Activated T-helper 9 cell treated with anti-CD3 and anti-CD28 coated beads, Interleukin-2, amount 50 U/mL, for 16 hours (primary cell): ENCODE measurements at regions not wholly inside any gene's neighbourhood (a gene's known extent, or its start where the extent isn't known, plus 50 kb on each side); places are given as distances from the start of the nearest gene placed in this dataset.

Source experiments
- DNase-seq: peaks from one replicate; pipeline ENCODE4 v3.0.0-alpha.2; 2020; ENCODE audit warnings: low read depth

DNA sequence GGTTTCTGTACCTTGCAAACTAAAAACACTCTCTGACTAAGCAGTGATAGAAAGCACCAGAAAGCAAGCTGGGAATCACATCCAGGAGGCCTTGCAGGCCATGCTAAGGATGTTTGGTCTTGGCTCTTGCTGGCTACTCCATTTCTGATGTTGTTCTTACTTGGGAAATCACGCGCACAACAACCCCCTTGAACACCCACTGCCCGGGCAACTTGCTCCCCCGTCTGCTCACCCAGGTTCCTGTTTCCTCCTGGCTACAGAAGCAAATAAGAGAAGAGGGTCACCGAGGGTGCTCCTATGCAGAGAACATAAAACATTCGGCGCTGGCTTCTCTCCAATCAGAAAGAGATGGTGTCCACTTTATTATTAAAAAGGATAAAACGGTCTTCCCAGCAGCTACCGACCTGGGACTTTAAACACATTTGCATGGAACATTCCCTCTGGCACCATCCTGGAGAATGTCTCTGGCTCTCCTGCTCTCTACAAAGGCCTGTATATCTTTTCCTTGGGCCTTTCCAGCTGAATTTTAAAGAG is 271.2 kb upstream of the RPL38 start:
- DNase-seq, result no peak

DNA sequence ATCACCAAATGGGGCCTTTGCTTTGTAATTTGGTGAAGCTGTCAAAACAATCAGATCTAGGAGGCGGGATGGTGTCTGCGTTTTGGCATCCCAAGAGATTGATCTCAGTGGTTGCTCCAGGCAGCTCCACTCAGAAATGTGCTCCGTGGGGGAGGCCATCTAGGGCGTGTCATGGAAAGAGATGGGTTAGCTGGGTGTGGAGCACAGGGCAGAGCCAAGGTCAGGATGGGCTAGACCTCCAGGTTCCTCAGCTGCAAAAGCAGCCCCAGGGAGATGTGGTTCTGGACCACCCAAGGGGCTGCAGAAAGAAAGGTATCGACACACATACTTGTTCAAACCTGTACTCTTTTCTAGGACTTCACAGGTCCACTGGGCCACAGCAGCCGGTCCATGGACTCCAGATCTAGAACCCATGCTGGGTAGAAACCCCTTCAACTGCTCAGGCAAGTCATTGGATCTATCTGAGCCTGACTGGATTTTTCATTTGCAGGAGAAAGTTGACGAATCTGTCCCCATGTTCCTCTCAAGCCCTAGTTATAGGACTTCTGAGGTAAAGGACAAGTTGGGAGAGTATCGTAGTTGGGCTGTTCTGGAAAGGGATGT is 270.2 kb upstream of the RPL38 start:
- DNase-seq, result no peak

DNA sequence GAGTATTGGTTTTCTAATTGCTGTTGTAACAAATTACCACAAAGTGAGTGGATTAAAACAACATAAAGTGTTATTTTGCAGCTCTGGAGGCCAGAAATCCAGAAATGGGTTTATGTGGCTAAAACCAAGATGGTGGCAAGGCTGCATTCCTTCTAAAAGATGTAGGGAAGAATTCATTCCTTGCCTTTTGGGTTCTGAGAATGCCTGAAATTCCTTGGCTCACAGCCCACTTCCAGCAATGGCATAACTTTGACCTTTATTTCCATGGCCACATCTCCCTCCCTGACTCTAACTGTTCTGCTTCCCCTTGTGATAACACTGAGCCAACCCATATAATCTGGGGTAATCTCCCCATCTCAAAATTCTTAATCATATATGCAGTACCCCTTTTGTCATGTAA is 269.6 kb upstream of the RPL38 start:
- no peak for DNase-seq

DNA sequence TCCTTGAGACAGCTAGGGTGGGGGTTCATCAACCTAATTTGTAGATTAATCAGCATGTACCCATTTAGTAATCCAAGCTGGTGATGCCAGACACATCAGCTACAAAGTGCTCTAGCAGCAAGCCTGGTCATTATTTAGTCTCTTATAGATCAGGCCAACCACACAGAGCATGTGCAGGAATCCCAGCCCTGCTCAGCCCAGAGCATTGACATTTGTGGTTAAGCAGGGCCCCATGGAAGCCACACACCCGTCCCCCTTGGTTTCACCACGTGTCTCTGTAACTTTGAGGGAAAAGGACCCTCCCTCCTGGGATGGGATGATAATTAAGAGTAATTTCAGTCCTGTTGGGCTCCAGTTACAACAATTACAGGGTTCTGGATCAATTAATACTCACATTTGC is 268.8 kb upstream of the RPL38 start:
- no peak for DNase-seq

DNA sequence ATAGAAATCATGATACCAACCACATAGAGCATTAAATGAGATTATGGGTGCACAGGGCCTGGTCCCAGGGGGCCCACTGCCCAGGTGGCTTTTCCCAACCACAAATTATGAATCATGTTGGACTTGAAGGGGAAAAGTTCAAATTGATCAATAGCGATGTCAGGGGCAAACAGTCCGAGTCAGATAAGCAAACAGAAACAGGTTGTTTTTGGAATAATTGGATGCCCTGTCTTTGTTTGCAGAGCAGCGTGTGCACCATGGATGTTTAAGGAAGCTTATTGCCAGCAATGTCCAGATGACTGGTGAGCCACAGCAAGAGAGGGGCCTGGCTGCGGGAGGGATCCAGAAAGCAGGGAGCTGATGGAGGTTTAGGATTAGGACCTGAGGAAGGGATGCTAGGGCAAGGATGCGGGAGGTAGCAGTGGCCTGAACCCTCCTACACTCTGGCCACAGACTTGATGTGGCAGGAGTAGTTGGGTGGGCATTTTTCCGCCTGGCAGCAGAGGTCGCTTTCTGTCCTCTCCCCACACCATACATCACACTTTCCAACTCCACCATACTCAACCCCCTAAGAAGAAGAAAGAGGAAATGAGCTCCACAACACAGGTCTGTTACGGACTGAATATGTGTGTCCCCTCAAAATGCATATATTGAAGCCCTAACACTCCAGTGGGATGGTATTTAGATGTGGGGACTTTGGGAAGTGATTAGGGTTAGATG is 266.4 kb upstream of the RPL38 start:
- no peak for DNase-seq

DNA sequence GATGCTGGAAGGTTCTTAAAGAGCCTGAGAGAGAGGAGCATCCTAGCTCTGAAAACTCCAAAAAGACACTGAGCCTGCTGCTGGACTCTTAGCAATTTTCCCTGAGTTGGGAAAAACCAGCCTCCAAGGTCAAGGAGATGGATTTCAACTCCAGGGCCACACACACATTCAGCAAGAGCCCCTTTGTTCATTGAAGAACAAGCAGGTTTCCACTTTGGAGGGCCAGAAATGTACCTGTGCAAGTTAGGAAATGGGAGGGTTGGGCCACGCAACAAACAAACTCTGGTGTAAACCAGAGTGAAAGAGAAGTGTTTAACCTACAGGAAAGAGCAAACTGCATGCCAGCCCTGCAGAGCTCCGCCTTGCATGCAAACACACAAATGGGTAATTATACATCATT is 264.8 kb upstream of the RPL38 start:
- no peak for DNase-seq

DNA sequence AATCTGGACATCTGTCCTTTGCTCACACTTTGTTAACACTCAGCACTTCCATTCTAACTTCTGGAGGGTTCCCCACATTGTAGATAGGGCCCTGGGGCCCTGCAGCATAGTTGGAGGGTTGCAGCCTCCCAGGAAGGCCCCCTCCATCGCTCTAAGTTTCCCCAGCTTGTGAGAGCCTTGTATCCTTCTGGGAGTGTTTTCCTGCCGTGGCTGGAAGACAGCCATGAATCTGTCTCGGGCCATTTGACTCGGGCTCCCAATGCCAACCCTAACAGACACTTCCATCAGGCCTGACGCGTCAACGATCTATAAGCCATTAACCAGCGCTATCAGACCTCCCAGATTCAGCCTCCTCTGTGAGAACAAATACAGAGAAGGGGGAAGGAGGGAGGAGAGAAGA is 263.7 kb upstream of the RPL38 start:
- DNase-seq, result no peak

DNA sequence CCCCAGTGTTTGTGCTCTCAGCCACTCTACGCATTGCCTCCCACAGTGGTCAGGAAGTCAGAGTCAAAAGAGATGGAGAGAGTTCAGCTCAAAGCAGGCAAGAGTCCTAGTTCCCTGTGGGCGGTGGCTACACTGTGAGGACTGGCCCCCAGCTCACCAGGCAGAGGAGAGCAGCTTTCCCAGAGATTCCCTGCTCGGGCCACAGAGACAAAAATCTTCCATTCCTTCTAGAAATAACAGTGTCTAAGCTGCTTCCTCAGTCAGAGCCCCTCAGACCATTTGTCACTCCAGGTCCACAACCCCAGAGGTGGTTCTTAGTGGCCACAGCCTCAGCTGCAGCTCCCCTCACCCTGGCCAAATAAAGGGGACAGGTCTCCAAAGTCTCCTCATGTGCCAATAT is 263.0 kb upstream of the RPL38 start:
- no peak for DNase-seq

DNA sequence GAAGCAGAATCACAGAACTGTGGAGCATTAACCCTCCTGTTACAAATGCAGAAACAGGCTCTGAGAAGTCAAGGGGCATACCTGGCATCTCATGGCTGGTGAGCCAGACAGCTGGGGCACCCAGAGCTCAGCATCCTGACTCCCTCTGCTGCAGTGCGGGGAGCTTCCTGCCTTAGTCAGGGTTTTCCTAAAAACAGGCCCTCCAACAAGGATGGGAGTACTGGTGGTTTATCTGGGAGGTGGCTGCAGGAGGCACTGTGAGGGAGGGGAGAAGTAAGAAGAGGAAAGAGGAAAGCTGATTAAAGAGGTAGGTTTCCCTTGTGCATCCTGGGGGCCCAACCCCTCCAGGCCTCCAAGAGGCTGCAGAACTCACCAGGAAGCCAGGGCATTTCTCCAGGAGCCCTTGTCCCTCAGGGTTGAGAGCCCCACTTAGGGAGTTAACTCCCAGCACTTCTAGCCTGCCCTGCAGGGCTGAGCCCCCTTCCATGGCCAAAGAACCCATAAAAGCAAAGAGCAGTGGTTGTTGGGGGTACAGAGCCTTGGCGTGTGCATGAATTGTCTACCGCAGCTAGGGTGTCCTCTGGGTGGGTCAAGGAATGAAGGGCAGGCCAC is 261.5 kb upstream of the RPL38 start:
- no peak for DNase-seq

DNA sequence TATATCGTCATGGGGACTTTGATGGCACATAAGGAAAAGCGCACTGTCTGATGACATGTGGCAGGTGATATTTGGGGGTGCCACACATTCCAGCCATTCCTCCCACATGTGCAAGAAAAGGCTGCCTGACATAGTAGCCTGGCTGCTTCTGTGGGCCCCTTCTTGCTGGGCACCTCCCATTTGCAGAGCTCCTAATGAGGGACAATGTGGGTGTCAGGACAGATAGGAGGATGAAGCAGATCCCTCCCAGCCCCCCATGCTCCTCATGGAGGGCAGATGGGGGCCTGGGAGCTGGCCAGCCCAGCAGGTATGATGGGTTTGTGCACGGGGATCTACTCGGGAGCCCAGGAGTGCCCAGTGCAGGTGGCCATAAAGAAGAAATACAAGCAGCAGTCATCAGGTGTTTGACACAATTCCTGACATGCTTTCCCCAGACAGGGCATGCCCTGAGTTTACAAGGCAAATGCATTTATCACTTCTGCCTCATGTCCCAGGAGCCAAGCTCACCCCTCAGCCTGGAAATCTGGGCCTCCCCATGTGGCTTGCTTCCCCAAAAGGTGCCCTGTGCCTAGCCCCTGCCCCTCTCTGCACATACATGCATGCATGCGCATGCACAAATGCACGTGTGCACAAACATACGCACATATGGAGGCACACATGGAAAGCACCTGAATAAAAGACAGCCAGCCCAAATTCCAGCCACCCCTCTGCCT is 260.6 kb upstream of the RPL38 start:
- DNase-seq, result no peak

DNA sequence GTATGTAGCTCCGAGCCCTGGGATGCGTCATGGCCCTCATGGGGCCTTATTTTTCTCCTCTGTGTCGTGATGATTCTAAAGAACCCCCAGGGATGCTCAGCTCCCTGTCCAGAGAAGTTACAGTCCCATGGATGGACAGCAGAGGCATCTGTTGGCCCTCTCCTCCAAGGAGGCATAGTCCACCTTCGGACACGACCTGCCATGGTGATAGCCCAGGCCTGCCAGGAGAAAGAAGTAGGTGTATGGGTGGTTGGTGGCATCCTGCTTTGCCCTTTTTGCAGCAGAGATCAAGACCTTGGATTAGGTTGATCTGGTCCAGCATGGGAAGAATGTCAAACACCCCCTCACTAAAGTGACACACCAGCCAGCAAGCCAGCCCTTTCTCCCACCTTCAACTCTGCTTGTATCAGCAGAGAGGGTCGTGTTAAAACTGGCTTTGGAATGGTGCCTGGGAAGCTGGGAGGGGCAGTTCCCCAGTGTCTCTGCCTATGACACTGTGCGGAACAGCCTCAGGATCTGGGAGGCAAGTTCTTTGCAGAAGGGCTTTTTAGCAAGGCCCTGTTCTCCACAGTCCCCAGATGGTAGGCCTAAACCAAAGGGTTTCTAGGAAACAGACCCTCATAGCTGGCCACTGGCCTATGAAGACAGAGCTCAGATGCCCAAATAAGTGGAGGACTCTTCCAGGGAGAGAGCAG is 259.9 kb upstream of the RPL38 start:
- DNase-seq, result no peak

DNA sequence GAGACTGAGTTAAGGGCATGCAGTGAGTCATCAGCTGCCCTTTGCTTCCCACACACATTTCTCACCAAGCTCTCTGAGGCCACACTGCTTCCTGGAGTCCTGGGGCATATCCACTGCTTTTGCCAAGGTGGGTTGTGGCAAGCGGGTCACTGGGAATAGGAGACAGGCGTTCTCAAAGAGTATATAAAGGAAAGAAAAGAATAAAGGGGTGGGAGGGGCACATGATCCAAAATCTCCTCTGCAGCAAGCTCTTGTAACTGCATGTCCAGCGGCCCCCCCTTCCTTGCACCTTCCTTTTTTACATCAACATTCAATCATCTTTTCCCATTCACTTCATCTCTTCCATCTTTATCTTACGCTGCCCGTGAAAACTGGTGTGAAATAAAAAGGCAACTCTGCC is 259.1 kb upstream of the RPL38 start:
- DNase-seq, result no peak

DNA sequence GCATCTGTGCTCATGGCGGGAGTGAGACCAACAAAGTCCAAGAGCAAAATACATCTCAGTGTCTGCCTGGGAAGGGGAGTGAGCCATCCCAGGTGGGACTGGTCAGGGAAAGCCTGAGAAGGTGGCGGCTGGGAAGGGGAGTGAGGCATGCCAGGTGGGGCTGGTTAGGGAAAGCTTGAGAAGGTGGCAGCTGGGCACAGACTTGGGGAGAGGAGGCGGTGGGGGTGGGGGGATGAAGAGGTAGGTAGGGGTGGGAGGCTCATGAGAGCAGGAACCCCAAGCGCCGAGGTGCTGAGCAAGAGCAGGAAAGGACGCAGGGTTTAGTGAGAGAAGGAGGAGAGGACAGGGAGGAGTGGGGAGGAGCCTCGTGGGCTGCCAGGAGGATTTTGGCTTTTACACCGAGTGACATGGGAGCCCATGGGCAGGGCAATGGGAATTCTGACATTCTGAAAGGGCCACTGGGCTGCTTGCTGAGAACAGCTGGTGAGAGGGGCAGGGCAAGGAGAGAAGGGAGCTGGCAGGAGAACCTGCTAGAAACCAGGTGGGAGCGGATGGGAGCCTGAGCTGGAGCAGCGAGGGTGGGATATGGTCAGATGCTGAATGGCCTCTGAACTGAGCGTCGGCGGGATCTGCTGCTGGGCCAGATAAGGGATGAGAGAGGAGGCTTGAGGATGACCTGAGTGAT is 256.1 kb upstream of the RPL38 start:
- DNase-seq, result no peak

DNA sequence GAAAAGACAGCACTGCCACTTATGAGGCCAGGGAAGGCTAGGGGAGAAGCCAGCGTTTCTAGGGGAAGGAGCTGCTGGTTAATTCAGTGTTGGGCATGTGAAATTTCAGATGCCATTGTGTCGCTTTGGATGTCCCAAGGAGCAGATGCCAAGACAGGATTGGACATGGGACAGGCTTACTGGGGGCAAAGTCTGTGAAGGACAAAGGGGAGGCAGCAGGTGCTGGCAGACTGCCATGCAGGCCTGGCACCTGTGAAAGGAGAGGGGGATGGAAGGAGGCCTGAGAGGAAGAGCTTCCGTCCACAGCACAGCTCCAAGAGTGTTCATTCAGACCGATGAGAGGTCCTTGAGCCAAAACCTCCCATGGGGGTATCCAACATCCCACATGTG is 255.5 kb upstream of the RPL38 start:
- DNase-seq, result no peak

DNA sequence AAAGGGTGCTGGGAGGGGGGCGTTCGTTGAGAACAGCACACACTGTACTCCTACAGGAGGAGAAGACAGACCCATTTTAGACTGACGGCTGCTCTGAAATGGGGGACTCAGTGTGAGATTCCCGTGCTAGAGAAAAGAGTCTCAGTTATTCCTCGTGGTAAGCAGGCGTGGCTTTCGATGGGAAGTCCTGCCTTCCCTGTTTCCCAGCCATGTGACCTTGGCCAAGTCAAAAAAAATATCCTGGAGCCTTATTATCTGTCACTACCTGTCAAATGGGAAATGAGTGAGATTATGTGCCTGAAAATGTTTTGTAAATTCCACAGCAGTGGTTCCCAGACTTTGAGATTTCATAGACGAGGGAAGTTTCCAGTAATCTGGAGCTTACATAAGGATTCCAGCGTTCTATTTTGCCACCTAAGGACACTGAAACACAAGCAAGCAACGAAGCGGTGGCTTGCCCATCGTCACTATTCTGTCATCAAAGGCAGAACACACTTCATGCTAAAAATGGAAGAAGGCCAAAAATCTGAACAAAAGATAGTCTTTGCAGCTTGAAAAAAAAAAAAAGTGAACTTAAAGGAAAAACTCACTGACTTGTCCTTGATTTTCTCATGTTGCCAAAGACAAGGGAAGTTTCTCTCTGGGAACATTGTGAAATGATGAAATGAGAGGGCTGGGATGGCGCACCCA is 253.4 kb upstream of the RPL38 start:
- DNase-seq, result no peak

DNA sequence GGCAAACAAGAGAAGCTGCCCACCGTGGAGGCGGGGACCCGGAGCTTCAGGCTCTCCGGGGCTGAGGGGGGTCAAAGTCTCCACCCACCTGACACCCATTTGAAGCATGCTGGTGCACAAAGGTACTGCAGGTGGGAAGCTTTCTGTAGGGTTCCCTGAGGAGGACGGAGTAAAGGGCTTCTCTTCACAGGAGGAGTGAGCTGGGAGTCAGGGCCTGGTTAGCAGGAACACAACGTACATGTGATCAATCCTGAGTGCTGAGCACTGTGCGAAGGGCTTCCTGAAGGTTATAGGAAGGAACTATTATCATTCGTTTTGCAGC is 252.9 kb upstream of the RPL38 start:
- DNase-seq, result no peak

DNA sequence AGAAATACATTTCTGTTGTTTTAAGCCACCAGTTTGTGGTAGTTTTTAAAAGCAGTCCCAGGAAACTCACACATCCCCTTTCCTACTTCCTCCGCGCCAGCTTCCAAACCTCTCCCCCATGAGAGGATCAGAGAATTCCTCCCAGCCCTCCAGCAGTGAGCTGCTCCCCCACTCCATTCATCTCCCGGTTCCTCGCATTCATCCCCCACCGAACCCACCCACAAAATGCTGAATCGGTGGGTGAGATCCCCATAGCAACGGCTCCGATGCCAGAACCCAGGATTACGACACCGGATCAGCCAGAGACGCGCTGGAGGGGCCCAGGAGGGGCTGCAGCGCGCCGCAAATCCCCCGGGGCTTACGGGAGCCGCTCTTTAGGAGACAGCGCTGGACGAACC is 251.4 kb upstream of the RPL38 start:
- DNase-seq, result no peak

DNA sequence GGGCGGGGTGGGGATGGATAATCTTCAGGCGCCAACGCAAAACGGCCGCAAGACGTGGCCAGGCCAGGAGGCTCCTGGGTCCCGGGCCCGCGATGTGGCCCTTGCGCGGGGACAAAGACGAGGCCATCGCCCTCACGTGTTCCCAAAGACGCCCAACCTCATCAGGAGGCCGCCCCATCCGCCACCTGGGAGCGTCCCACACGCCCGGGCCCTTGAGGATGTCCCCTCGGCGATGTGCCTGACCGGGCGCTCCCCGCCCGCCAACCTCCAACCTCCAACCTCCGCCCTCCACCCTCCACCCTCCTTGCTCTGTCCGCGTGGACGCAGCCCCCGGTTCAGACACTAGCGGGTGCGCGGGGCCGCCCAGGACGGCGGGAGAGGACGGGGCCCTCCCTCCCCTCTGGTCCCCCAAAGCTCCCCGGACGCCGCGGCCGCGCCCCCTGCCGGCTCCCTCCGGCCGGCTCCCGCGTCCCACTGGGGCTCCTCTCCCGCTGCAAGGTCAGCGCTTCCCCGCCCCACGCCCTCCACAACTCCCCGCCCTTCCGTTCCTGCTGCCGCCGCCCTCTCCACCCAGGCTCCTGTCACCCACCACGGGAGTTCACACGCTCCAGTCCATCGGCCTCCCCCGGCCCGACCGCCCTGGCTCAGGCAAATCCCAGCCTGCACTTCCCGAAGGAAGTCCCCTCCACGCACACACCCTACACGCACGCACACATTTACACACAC is 250.8 kb upstream of the RPL38 start:
- no peak for DNase-seq

DNA sequence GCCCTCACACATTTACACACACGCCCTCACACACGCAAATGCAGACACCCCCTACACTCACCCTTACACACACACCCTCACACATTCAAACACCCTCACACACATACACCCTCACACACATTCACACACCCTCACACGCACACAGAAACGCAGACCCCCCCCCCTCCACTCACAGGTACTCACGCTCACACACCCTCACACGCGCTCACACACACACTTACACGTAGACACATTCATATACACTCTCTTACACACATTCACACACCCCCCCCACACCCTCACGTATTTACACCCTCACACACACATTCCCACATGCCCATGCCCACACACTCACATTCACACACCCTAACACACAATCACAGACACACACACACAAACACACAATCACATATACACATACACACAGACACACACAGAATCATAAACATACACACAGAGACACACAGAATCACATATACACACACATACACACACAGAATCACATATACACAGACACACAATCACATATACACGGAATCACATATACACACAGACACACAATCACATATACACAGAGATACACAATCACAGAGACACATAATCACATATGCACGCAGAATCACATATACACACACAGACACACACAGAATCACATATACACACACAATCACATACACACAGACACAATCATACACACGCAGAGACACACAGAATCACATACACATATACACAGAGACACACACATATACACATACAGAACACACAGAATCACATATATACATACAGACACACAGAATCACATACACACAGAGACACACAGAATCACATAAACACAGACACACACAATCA is 250.1 kb upstream of the RPL38 start:
- DNase-seq, result no peak

DNA sequence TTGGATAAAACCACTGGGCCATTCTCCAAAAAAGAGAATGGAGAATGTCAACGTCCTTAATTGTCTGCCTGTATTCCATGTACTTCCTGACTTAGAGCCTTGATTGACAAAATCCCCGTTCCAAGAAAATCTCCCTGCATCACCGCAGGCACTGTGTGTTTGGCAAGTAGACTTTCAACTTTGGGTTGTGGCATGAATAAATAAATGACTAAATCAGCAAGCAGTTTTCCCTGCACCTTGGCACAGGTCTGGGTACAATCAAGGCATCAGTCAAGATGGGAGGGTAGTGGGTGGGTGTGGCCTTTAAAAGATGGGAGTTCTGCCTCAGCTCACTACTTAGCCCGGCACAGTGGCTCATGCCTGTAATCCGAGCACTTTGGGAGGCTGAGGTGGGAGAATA is 248.5 kb upstream of the RPL38 start:
- no peak for DNase-seq
